HG03520 (cell line): ENCODE measurements at regions not wholly inside any gene's neighbourhood (a gene's known extent, or its start where the extent isn't known, plus 50 kb on each side); places are given as distances from the start of the nearest gene placed in this dataset.

Source experiments
- ATAC-seq: cut with Tn5 transposase; IDR thresholded peaks from one replicate; pipeline ENCODE4 v1.9.1; 2021; ENCODE audit warnings: mild to moderate bottlenecking, moderate library complexity; ENCODE audit not compliant: unreplicated experiment

GRCh38 chr1:119298687-119299303 lies 69.8 kb upstream of the HAO2 start:
- ATAC-seq, result no peak

- ATAC-seq, result no peak
Observed at GRCh38 chr1:119302011-119302410, 66.6 kb upstream of the HAO2 start.

- no peak for ATAC-seq
Observed at GRCh38 chr1:119308130-119308700, 60.4 kb upstream of the HAO2 start.

- no peak for ATAC-seq
Observed at GRCh38 chr1:119308806-119309205, 59.8 kb upstream of the HAO2 start.

- no peak for ATAC-seq
Observed at GRCh38 chr1:119310301-119310700, 58.3 kb upstream of the HAO2 start.

- ATAC-seq, result no peak
Observed at GRCh38 chr1:119312500-119312899, 56.1 kb upstream of the HAO2 start.

GRCh38 chr1:119314001-119314796 lies 54.4 kb upstream of the HAO2 start:
- no peak for ATAC-seq

- ATAC-seq, result no peak
Observed at GRCh38 chr1:119316870-119317416, 51.6 kb upstream of the HAO2 start.

- peak; percentile 70 for ATAC-seq
Observed at GRCh38 chr1:119318466-119319309, 49.9 kb upstream of the HAO2 start.
